Heart left ventricle (tissue), 13 donors: ENCODE measurements at regions not wholly inside any gene's neighbourhood (a gene's known extent, or its start where the extent isn't known, plus 50 kb on each side); places are given as distances from the start of the nearest gene placed in this dataset.
"Not testable (repeated sequence)": the region's sequence is repeated elsewhere in the genome, so short reads cannot be mapped to it uniquely, and the experiment has no call there.

ENCODE experiments used
- CTCF ChIP-seq, 12 donors: fragments of 200-600 bp; sonication (generic) in 4 of 12; IDR thresholded peaks; one replicate each; pipeline versions ENCODE4 v1.5.0 to v1.8.0; 2018 to 2022; ENCODE audit warnings: antibody characterized with exemption in 12 of 12, mild to moderate bottlenecking in 5 of 12
- POLR2A ChIP-seq, 2 donors: fragments of 450-650 bp; IDR thresholded peaks; one replicate each; pipeline ENCODE4 v1.6.1; 2017; ENCODE audit warnings: antibody characterized with exemption in 2 of 2, mild to moderate bottlenecking in 2 of 2, moderate library complexity in 2 of 2
- donor health status: ischemic (EF 13 %, LVEDD 7.1; RV severe dilation, severe dysfunction).
- donor health status: DM: no; HTN: yes; CAD: no.
- donor health status: DM: no; HTN: no; CAD: no.
- donor health status: ischemic (EF 25% LVEDD 6.9; RV normal size, moderate dysfunction).
- donor health status: ischemic (EF 25% LVEDD 5.7; RV mildly dilated, moderate dysfunction).
- donor health status: ischemic (EF 35%, LVEDD 5.7; RV mildly dilated, moderate dysfunction).
- donor health status: nonischemic (EF 11% LVEDD 7.7; RV severe dilation, severe dysfunction).
- donor health status: DM: yes; HTN: yes; CAD: no.
- donor health status: PGD.
- donor health status: ischemic (EF 29% LVEDD 5.4; RV normal size, mild dysfunction).
- donor health status: nonischemic (EF 23%, LVEDD 6.1; RV moderate dilation, normal function).

GRCh38 chr1:143839182-143839581 lies 132.6 kb downstream of the FAM72C start:
- not testable (repeated sequence) for TF ChIP-seq CTCF, POLR2A (IDR thresholded peaks at IDR 0.05)
